HG03565 (cell line): ENCODE measurements at regions not wholly inside any gene's neighbourhood (a gene's known extent, or its start where the extent isn't known, plus 50 kb on each side); places are given as distances from the start of the nearest gene placed in this dataset.
A peak's percentile ranks its signal among the peaks of the same experiment; 100 is the strongest.

Source experiments
- ATAC-seq: cut with Tn5 transposase; IDR thresholded peaks from one replicate; pipeline ENCODE4 v1.9.1; 2021; ENCODE audit warnings: mild to moderate bottlenecking, moderate library complexity; ENCODE audit not compliant: unreplicated experiment

- ATAC-seq: no peak
These were observed 52.0 kb upstream of the RNU6-8 start for GRCh38 chr14:32254952-32255679.

- ATAC-seq: no peak
These were observed 52.7 kb upstream of the RNU6-8 start for GRCh38 chr14:32255789-32256188.

- ATAC-seq: no peak
These were observed 53.5 kb upstream of the RNU6-8 start for GRCh38 chr14:32256576-32256975.

GRCh38 chr14:32258336-32258993 lies 55.4 kb upstream of the RNU6-8 start:
- ATAC-seq: no peak

- peak; percentile 85 for ATAC-seq
These were observed 56.4 kb upstream of the RNU6-8 start for GRCh38 chr14:32259368-32260013.

GRCh38 chr14:32263939-32264567 lies 61.0 kb upstream of the RNU6-8 start:
- no peak for ATAC-seq

GRCh38 chr14:32265584-32265983 lies 62.5 kb upstream of the RNU6-8 start:
- no peak for ATAC-seq

- no peak for ATAC-seq
These were observed 51.1 kb upstream of the AKAP6 start for GRCh38 chr14:32277998-32278397.
